GM21381 (cell line): ENCODE measurements at regions not wholly inside any gene's neighbourhood (a gene's known extent, or its start where the extent isn't known, plus 50 kb on each side); places are given as distances from the start of the nearest gene placed in this dataset.
"Not testable (repeated sequence)": the region's sequence is repeated elsewhere in the genome, so short reads cannot be mapped to it uniquely, and the experiment has no call there.

Experiments used
- ATAC-seq: cut with Tn5 transposase; IDR thresholded peaks from one replicate; pipeline ENCODE4 v1.9.1; 2021; ENCODE audit warnings: mild to moderate bottlenecking, moderate library complexity; ENCODE audit not compliant: unreplicated experiment

DNA sequence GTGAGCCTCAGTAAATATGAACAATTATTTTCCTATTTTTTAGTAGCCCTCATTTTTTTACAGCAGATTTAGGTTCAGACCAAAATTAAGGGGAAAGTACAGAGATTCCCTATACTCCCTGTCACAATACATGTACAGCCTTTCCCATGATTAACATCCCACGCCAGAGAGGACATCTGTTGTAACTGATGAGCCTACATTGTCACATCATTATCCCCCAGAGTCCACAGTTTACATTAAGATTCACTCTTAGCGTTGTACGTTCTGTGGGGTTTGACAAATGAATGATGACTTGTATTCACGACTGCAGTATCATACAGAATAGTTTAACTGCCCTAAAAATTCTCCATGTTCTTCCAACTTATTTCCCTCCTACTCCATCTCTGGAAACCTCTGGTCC is 262.3 kb upstream of the MSX2 start:
- no peak for ATAC-seq

DNA sequence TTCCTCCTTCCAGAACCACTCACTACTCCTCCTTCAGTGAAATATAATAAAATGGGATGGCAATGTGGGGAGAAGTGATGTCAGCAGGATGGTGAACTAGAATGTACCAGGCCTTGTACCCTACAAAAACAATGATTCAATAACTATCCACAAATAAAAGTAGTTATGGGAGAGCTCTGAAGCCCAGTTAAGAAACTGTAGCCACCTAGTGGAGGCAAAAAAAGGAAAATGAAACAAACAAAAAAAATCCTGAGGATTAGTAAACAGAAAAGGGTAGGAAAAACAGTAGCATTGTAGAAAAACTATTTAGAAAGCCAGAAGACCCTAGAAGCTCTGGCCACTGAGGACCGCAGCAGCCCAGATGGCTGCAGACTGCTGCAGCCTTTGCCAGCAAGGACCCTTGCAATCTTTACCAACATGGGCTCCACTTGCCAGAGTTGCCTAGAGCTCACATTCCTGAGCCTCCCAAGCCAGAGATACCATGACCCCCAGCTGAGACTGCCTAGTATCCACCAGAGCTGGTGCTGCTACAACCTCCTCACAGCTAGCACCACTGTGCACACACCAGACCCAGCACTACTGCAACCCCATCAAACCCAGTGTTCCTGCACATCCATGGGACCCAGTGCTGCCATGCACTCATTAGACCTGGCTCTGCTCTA is 259.7 kb upstream of the MSX2 start:
- ATAC-seq = no peak

DNA sequence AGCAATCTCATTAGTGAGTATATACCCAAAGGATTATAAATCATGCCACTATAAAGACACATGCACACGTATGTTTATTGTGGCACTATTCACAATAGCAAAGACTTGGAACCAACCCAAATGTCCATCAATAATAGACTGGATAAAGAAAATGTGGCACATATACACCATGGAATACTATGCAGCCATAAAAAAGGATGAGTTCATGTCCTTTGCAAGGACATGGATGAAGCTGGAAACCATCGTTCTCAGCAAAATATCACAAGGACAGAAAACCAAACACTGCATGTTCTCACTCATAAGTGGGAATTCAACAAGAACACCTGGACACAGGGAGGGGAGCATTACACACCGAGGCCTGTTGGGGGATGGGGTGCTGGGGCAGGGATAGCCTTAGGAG is 252.9 kb upstream of the MSX2 start:
- not testable (repeated sequence) for ATAC-seq

- ATAC-seq = no peak
These were observed 251.4 kb upstream of the MSX2 start for GRCh38 chr5:174472956-174473355.

- ATAC-seq = not testable (repeated sequence)
These were observed 248.4 kb upstream of the MSX2 start for GRCh38 chr5:174476001-174476400.

- ATAC-seq = no peak
These were observed 245.1 kb upstream of the MSX2 start for GRCh38 chr5:174479325-174479724.

DNA sequence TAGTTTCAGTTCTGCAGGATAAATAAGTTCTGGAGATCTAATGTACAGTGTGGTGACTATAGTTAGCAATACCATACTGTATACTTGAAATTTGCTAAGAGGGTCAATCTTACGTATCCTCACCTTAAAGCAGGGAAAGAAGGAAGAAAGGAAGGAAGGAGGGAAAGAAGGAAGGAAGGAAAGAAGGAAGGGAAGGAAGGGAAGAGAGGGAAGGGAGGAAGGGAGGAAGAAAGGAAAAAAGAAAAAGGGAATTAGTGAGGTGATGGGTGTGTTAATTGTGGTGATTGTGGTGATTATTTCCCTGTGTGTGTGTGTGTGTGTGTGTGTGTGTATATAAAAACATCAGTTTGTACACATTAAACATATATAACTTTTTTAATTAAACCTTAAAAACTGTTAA is 242.6 kb upstream of the MSX2 start:
- no peak for ATAC-seq

GRCh38 chr5:174482607-174483024 is 241.8 kb upstream of the MSX2 start:
- ATAC-seq = no peak

- ATAC-seq = no peak
These were observed 241.0 kb upstream of the MSX2 start for GRCh38 chr5:174483411-174483810.

- ATAC-seq = no peak
These were observed 235.2 kb upstream of the MSX2 start for GRCh38 chr5:174489215-174489614.

DNA sequence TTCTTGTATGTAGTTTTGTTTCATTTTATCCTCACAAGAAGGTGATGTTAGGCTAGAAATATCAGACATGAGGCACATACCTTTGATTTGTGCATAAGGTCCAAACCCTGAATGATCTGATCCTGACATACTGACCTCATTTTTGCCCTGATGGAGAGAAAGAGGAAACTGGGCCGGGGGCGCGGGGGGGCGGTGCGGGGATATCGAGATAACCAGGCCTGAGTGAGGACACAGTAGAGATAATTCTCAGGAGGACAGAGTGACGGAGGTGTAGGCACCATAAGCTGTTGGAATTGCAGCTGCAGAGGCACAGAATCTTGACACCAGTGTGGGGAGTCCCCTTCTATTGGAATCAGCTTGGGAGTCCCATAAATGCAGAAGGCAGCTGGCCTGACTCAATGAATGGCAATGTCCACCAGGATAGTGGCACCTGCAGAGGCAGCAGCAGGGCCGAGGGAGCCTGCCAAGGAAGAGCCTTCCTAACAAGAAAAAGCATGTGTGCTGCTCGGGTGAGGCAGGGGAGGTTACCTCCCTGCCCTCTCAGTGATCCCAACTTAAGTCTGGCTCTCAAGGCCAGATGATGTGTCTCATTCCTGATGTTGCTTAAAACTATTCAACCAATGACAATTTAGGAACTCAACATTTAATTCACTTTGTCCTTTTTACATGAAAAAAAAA is 234.3 kb upstream of the MSX2 start:
- no peak for ATAC-seq

DNA sequence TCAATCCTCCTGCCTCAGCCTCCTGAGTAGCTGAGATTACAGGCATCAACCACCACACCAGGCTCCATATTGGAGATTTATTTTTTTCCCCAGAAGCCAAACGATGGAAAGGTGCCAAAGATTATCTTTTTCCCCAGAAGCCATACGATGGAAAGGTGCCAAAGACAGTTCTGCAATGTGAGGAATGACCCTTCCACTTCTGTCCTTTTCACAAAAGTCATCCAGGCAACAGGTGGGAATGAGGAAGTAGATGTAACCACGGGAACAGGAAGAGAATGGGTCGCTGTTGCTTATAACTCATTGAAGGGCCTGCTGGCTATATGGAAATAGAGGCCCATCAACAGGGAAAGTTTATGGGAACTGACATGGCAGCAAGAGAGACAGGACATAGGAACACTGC is 233.7 kb upstream of the MSX2 start:
- no peak for ATAC-seq

DNA sequence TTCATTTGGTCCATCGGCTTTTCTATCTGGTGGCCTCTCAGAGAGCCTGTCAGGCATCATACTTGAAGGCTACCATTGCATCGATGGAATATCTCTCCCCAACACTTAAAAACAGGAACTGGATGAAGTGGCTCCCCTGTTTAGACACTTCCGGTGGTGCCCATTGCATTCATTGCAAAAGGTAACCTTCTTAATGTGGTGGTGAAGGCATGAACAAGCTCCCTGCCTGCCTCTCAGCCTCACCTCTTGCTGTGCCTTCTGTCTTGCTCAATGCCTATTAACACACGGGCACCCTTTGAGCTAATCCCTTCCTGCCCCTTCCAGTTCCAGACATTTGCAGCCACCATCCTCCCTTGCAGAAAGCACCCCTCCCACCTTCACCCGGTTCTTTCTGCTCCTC is 233.1 kb upstream of the MSX2 start:
- no peak for ATAC-seq

DNA sequence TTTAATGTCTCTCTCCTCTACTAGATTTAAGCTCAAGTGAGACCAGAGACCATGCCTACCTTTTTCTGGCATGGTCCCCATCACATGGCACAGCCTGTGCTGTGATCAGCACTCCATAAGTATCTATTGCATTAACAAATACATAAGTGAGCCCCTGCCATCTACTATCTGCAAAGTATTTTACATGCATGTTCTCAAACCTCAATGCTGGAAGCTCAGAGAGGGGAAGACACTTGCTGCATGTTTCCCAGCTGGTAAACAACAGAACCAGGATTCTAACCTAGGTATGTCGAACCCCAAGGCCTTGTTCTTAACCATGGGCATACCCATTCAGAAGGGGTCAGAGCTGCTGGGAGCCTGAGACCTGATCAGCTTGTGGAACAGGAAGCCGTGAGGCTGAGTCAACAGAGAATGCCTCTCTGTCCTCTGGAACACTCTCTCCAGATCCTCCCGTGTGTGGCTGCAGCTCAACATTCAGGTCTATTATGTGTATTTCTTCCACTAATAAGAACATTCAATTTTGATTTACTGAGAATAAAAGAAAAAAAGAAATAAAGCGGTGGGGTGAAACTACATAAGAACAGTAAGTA is 232.5 kb upstream of the MSX2 start:
- ATAC-seq = no peak

DNA sequence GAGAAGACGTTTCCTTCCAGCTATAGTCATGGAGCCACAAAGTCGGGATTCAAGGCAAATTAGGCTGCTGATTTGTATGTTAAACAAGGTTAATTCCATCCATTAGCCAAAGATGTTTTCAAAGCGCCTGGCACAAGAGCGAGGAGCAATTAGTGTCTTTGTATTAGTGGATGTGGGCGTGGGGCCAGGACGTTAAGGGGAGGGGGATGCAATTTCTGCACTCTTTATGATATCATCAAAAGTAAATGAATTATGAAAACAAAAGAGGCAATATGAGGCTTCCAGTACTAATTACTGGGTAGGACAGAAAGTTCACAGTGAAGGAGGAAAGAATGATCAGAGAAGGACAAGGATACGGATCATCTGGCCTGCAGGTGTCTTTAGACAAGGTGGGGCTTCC is 230.9 kb upstream of the MSX2 start:
- ATAC-seq = no peak

GRCh38 chr5:174497939-174498338 is 226.4 kb upstream of the MSX2 start:
- not testable (repeated sequence) for ATAC-seq

- ATAC-seq = not testable (repeated sequence)
These were observed 225.8 kb upstream of the MSX2 start for GRCh38 chr5:174498575-174498974.

DNA sequence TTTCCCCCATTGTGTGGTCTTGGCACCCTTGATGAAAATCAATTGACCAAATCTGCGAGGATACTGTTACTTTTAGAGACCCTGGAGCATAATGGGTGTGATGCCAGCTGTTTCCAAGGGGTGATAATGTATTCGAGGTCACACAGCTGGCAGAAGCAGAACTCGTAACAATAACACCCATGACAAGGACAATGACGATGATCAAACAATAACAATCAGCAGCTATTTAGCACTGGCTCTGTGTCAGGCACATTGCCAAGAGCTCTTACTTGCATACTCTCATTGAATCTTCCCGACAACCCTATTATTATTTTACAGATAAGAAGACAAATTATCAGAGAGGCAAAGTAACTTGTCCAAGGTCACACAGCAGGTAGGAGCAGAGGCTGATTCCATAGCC is 223.7 kb upstream of the MSX2 start:
- ATAC-seq = no peak

GRCh38 chr5:174501461-174502069 is 222.8 kb upstream of the MSX2 start:
- ATAC-seq = no peak

DNA sequence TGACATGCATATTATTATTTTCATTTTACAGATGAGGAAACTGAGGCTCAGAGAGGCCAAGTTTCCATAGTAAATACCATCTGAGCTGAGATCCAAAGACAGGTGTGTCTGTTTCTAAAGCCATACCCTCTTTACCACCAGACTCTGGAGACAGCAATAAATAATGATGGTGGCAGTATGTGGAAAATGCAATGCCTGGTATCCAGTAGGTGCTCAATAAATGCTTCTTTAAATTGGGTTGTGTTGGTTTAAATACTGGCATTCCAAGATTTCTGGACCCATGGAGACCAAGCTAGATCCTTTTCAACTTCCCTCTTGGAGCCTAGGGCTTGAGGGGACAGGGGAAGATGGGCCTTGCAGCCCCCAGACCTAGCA is 221.3 kb upstream of the MSX2 start:
- no peak for ATAC-seq

- ATAC-seq = no peak
These were observed 220.7 kb upstream of the MSX2 start for GRCh38 chr5:174503461-174504265.
